ENCODE measurements at regions not wholly inside any gene's neighbourhood (a gene's known extent, or its start where the extent isn't known, plus 50 kb on each side); places are given as distances from the start of the nearest gene placed in this dataset.

GRCh38 chr14:37991027-37991426 is 216.7 kb upstream of the SSTR1 start:
- DNase-seq (ENCODE audit: low spot score): no peak

GRCh38 chr14:37992499-37992898 is 215.2 kb upstream of the SSTR1 start:
- DNase-seq (ENCODE audit: low spot score): no peak

GRCh38 chr14:37994846-37995372 is 212.8 kb upstream of the SSTR1 start:
- DNase-seq (ENCODE audit: low spot score): no peak

- DNase-seq (ENCODE audit: low spot score): no peak
Observed at GRCh38 chr14:37997017-37997416, 210.7 kb upstream of the SSTR1 start.

GRCh38 chr14:38000340-38000739 is 207.4 kb upstream of the SSTR1 start:
- DNase-seq (ENCODE audit: low spot score): no peak

GRCh38 chr14:38001501-38001900 is 206.2 kb upstream of the SSTR1 start:
- no peak for DNase-seq (ENCODE audit: low spot score)

GRCh38 chr14:38003746-38004609 is 203.7 kb upstream of the SSTR1 start:
- DNase-seq (ENCODE audit: low spot score): no peak

GRCh38 chr14:38004610-38004879 is 203.2 kb upstream of the SSTR1 start:
- no peak for DNase-seq (ENCODE audit: low spot score)

- peak; percentile 67 for DNase-seq (ENCODE audit: low spot score)
Observed at GRCh38 chr14:38011156-38011555, 196.5 kb upstream of the SSTR1 start.

GRCh38 chr14:38012056-38012455 is 195.6 kb upstream of the SSTR1 start:
- no peak for DNase-seq (ENCODE audit: low spot score)

GRCh38 chr14:38016497-38016896 is 191.2 kb upstream of the SSTR1 start:
- DNase-seq (ENCODE audit: low spot score): no peak

GRCh38 chr14:38021861-38022260 is 185.8 kb upstream of the SSTR1 start:
- no peak for DNase-seq (ENCODE audit: low spot score)

GRCh38 chr14:38022775-38023174 is 184.9 kb upstream of the SSTR1 start:
- no peak for DNase-seq (ENCODE audit: low spot score)

GRCh38 chr14:38038171-38038570 is 169.5 kb upstream of the SSTR1 start:
- no peak for DNase-seq (ENCODE audit: low spot score)

GRCh38 chr14:38038986-38039385 is 168.7 kb upstream of the SSTR1 start:
- DNase-seq (ENCODE audit: low spot score): no peak

- no peak for DNase-seq (ENCODE audit: low spot score)
Observed at GRCh38 chr14:38039496-38039895, 168.2 kb upstream of the SSTR1 start.

GRCh38 chr14:38040411-38040810 is 167.3 kb upstream of the SSTR1 start:
- no peak for DNase-seq (ENCODE audit: low spot score)

GRCh38 chr14:38042322-38042721 is 165.4 kb upstream of the SSTR1 start:
- DNase-seq (ENCODE audit: low spot score): peak; percentile 77

- DNase-seq (ENCODE audit: low spot score): no peak
Observed at GRCh38 chr14:38044710-38045109, 163.0 kb upstream of the SSTR1 start.

GRCh38 chr14:38045461-38045860 is 162.2 kb upstream of the SSTR1 start:
- no peak for DNase-seq (ENCODE audit: low spot score)

GRCh38 chr14:38046160-38046559 is 161.5 kb upstream of the SSTR1 start:
- no peak for DNase-seq (ENCODE audit: low spot score)

GRCh38 chr14:38047195-38047902 is 160.4 kb upstream of the SSTR1 start:
- no peak for DNase-seq (ENCODE audit: low spot score)

GRCh38 chr14:38053666-38054065 is 154.0 kb upstream of the SSTR1 start:
- DNase-seq (ENCODE audit: low spot score): no peak
